HepG2 (cell line): ENCODE measurements at regions not wholly inside any gene's neighbourhood (a gene's known extent, or its start where the extent isn't known, plus 50 kb on each side); places are given as distances from the start of the nearest gene placed in this dataset.

Experiments used
- ATAC-seq: fragments of 200-7000 bp; cut with Tn5 transposase; 3 replicates; pipeline ENCODE4 v1.9.1; 2020; ENCODE audit warnings: mild to moderate bottlenecking, moderate library complexity
- BruUV-seq: library from RNA; stranded (reverse); fragments of 400-500 nt; replicated peaks from 2 replicates; lab custom pipeline; 2021; lab: Mats Ljungman, UMichigan
- CTCF ChIA-PET: fragments of 300-600 bp; formaldehyde crosslinking; extraction: SDS; loops from one replicate; lab custom pipeline; 2021; ENCODE audit warnings: low total read pairs, inconsistent platforms, low intra/inter-chr PET ratio; lab: Yijun Ruan, JAX
- POLR2A ChIA-PET: fragments of 350-600 bp; sonication (Branson Sonifier 250); formaldehyde crosslinking; loops from one replicate; lab custom pipeline; 2020; ENCODE audit warnings: antibody characterized with exemption, inconsistent platforms; lab: Yijun Ruan, JAX
- DNase-seq: peaks from one replicate; pipeline ENCODE4 v3.0.0-alpha.2; 2015; ENCODE audit warnings: low spot score
- FAIRE-seq: peaks from 3 replicates; lab custom pipeline; 2011; peaks lifted over from hg19 to GRCh38; lab: Jason Lieb, UNC
- H2AFZ ChIP-seq: one replicate; pipeline ENCODE4 v1.6.1; 2011; ENCODE audit warnings: low read length, inconsistent platforms
- H3K27ac ChIP-seq: fragments of 300-600 bp; 3 replicates; pipeline ENCODE4 v1.8.0; 2011; ENCODE audit warnings: mixed run types, mild to moderate bottlenecking, mixed read lengths, low read length, inconsistent platforms; ENCODE audit not compliant: insufficient read depth; ENCODE audit errors: extremely low read length
- H3K27me3 ChIP-seq, 2 experiments: fragments of 200-600 bp in 1 of 2; 2 replicates in 1 of 2; 3 replicates in 1 of 2; pipeline versions ENCODE4 v1.6.0 to v1.8.0; 2011; ENCODE audit warnings: low read length in 2 of 2, mild to moderate bottlenecking in 2 of 2, moderate library complexity in 2 of 2, inconsistent platforms in 1 of 2; ENCODE audit not compliant: insufficient read depth in 2 of 2, control insufficient read depth in 1 of 2
- H3K36me3 ChIP-seq, 2 experiments: fragments of 200-600 bp in 1 of 2; replicated peaks in 1 of 2; 2 replicates in 1 of 2; 3 replicates in 1 of 2; pipeline versions ENCODE4 v1.5.1 to v1.8.0; 2011; ENCODE audit warnings: low read length in 2 of 2, inconsistent platforms in 1 of 2; ENCODE audit not compliant: insufficient read depth in 2 of 2, control insufficient read depth in 1 of 2
- H3K4me1 ChIP-seq: 2 replicates; pipeline ENCODE4 v1.5.1; 2012; ENCODE audit warnings: low read length, inconsistent platforms; ENCODE audit not compliant: insufficient read depth
- H3K4me2 ChIP-seq: 2 replicates; pipeline ENCODE4 v1.6.0; 2011; ENCODE audit warnings: low read depth, low read length, inconsistent platforms
- H3K4me3 ChIP-seq, 3 experiments: fragments of 200-600 bp in 1 of 3; sonication (generic), shearing (Covaris generic) in 1 of 3; replicated peaks in 1 of 3; 2 replicates each; pipeline ENCODE4 v1.5.1; 2011 to 2016; ENCODE audit warnings: low read length in 3 of 3, inconsistent platforms in 2 of 3, low read depth in 2 of 3, mild to moderate bottlenecking in 2 of 3, control low read depth in 1 of 3, mixed read lengths in 1 of 3; ENCODE audit not compliant: insufficient read depth in 1 of 3
- H3K79me2 ChIP-seq: one replicate; pipeline ENCODE4 v1.6.1; 2011; ENCODE audit warnings: low read length, inconsistent platforms; ENCODE audit not compliant: insufficient read depth
- H3K9ac ChIP-seq: 2 replicates; pipeline ENCODE4 v1.6.0; 2011; ENCODE audit warnings: mild to moderate bottlenecking, low read depth, low read length, inconsistent platforms; ENCODE audit not compliant: insufficient read depth
- H3K9me3 ChIP-seq: 2 replicates; pipeline ENCODE4 v1.5.1; 2012; ENCODE audit warnings: mild to moderate bottlenecking, low read length
- H4K20me1 ChIP-seq: 2 replicates; pipeline ENCODE4 v1.6.0; 2011; ENCODE audit warnings: inconsistent platforms, mild to moderate bottlenecking, low read length, moderate library complexity; ENCODE audit not compliant: insufficient read depth
- FIP1L1 ChIP-seq: fragments of 200-400 bp; formaldehyde crosslinking; IDR thresholded peaks from 2 replicates; pipeline ENCODE4 v1.6.1; 2018; ENCODE audit warnings: low read depth, mild to moderate bottlenecking, low read length, moderate library complexity, borderline replicate concordance; ENCODE audit not compliant: insufficient read depth
- GRHL1 ChIP-seq: sonication (generic); formaldehyde crosslinking; conservative IDR thresholded peaks from 2 replicates; pipeline ENCODE4 v1.8.0; 2022; ENCODE audit warnings: missing genetic modification reagents
- HES4 ChIP-seq: sonication (generic); formaldehyde crosslinking; IDR thresholded peaks from 2 replicates; pipeline ENCODE4 v1.9.0; 2021; ENCODE audit warnings: mild to moderate bottlenecking, missing genetic modification reagents, borderline replicate concordance
- HINFP ChIP-seq: sonication (generic); formaldehyde crosslinking; IDR thresholded peaks from 2 replicates; pipeline ENCODE4 v1.4.0; 2020; ENCODE audit warnings: low read depth, mild to moderate bottlenecking, missing genetic modification reagents
- ZBTB20 ChIP-seq: sonication (generic); formaldehyde crosslinking; IDR thresholded peaks from 2 replicates; pipeline ENCODE4 v1.8.1; 2023; ENCODE audit warnings: missing genetic modification reagents, low read depth, mild to moderate bottlenecking, borderline replicate concordance
- WGBS: methylation state at CpG from one replicate; pipeline ENCODE4 v1.1.6; 2017; ENCODE audit warnings: low lambda C conversion rate; 5-methylcytosine and 5-hydroxymethylcytosine counted together
- in situ Hi-C: cut with HindIII; loops from 2 replicates; pipeline ENCODE4 v1.10.0; 2017; ENCODE audit warnings: low pct_unique_long_range_greater_than_20kb; ENCODE audit not compliant: extremely low pct_ligation_motif_present
- intact Hi-C: fragments of 100-400 bp; cut with micrococcal nuclease; formaldehyde crosslinking; loops from one replicate; pipeline ENCODE4 v1.10.0; 2022; ENCODE audit not compliant: unreplicated experiment
- TF ChIP-seq, protein P1 (sequence below): sonication (generic); formaldehyde crosslinking; IDR thresholded peaks from 2 replicates; pipeline ENCODE4 v1.5.0; 2020; ENCODE audit warnings: mild to moderate bottlenecking, missing genetic modification reagents

- Histone ChIP-seq H3K27ac (no peak overlapping the region), H3K4me3 (no peak overlapping the region), H3K9me3 (peaks cover 9% of the 10 kb centered on the region), H4K20me1 (no peaks in the 10 kb centered on the region), H3K36me3 (no peaks in the 10 kb centered on the region), H3K79me2 (no peaks in the 10 kb centered on the region), H3K4me1 (peaks cover 14% of the 10 kb centered on the region), H3K9ac (no peak overlapping the region), H3K4me2 (no peak overlapping the region), H2AFZ (no peak overlapping the region), H3K27me3 (no peaks in the 10 kb centered on the region)
- in situ Hi-C loops, result no loop called here
- FAIRE-seq (no peak), ATAC-seq (no peak), DNase-seq (no peak)
- ChIA-PET CTCF (no interaction called here), POLR2A (no interaction called here)
- intact Hi-C loops, result no loop called here
- TF ChIP-seq HES4, result no peak
- no peak for TF ChIP-seq GRHL1 (CRISPR knock-in tag)
- TF ChIP-seq, protein P1, sequence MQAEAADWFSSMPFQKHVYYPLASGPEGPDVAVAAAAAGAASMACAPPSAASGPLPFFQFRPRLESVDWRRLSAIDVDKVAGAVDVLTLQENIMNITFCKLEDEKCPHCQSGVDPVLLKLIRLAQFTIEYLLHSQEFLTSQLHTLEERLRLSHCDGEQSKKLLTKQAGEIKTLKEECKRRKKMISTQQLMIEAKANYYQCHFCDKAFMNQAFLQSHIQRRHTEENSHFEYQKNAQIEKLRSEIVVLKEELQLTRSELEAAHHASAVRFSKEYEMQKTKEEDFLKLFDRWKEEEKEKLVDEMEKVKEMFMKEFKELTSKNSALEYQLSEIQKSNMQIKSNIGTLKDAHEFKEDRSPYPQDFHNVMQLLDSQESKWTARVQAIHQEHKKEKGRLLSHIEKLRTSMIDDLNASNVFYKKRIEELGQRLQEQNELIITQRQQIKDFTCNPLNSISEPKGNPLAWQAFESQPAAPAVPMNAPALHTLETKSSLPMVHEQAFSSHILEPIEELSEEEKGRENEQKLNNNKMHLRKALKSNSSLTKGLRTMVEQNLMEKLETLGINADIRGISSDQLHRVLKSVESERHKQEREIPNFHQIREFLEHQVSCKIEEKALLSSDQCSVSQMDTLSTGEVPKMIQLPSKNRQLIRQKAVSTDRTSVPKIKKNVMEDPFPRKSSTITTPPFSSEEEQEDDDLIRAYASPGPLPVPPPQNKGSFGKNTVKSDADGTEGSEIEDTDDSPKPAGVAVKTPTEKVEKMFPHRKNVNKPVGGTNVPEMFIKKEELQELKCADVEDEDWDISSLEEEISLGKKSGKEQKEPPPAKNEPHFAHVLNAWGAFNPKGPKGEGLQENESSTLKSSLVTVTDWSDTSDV (CRISPR knock-in tag), result no peak
- no peak for TF ChIP-seq ZBTB20 (CRISPR knock-in tag)
- no peak for TF ChIP-seq HINFP
- no peak for TF ChIP-seq FIP1L1
- 23% methylated on average over 3 of the region's 3 CpGs for WGBS
- BruUV-seq, result no TSS peak
These were observed 268.5 kb downstream of the FOXG1 start for GRCh38 chr14:29035134-29035533.
